G401 (cell line): ENCODE measurements at regions not wholly inside any gene's neighbourhood (a gene's known extent, or its start where the extent isn't known, plus 50 kb on each side); places are given as distances from the start of the nearest gene placed in this dataset.

Source experiments
- DNase-seq: peaks from one replicate; pipeline ENCODE4 v3.0.0-alpha.2; 2015; ENCODE audit warnings: low spot score
- in situ Hi-C: cut with HindIII; loops from 2 replicates; pipeline ENCODE4 v1.10.0; 2016; ENCODE audit warnings: low sequenced_read_pairs, mixed read lengths

GRCh38 chr18:75624869-75625268 lies 197.4 kb upstream of the SMIM21 start:
- DNase-seq = no peak
- in situ Hi-C loops = no loop called here

- in situ Hi-C loops = no loop called here
- DNase-seq = no peak
Observed at GRCh38 chr18:75621818-75622217, 194.3 kb upstream of the SMIM21 start.

- in situ Hi-C loops = no loop called here
- no peak for DNase-seq
Observed at GRCh38 chr18:75618146-75618545, 190.6 kb upstream of the SMIM21 start.

GRCh38 chr18:75612456-75612855 lies 185.0 kb upstream of the SMIM21 start:
- no peak for DNase-seq

GRCh38 chr18:75607701-75608100 lies 180.2 kb upstream of the SMIM21 start:
- no peak for DNase-seq
- in situ Hi-C loops = no loop called here

More at GRCh38 chr18:75612456-75612855, 185.0 kb upstream of the SMIM21 start:
- in situ Hi-C loops = no loop called here

GRCh38 chr18:75592527-75592926 lies 165.0 kb upstream of the SMIM21 start:
- in situ Hi-C loops = no loop called here
- no peak for DNase-seq

GRCh38 chr18:75588412-75588811 lies 160.9 kb upstream of the SMIM21 start:
- in situ Hi-C loops = no loop called here
- no peak for DNase-seq

- in situ Hi-C loops = no loop called here
- no peak for DNase-seq
Observed at GRCh38 chr18:75587131-75587530, 159.6 kb upstream of the SMIM21 start.

GRCh38 chr18:75586130-75586889 lies 158.8 kb upstream of the SMIM21 start:
- no peak for DNase-seq
- in situ Hi-C loops = no loop called here

- in situ Hi-C loops = no loop called here
Observed at GRCh38 chr18:75582940-75583339, 155.4 kb upstream of the SMIM21 start.

GRCh38 chr18:75582406-75582821 lies 154.9 kb upstream of the SMIM21 start:
- no peak for DNase-seq
- in situ Hi-C loops = no loop called here

More at GRCh38 chr18:75582940-75583339, 155.4 kb upstream of the SMIM21 start:
- DNase-seq = no peak

- in situ Hi-C loops = no loop called here
- DNase-seq = no peak
Observed at GRCh38 chr18:75581336-75582131, 154.0 kb upstream of the SMIM21 start.

GRCh38 chr18:75574187-75574586 lies 146.7 kb upstream of the SMIM21 start:
- no peak for DNase-seq
- in situ Hi-C loops = no loop called here

- DNase-seq = no peak
- in situ Hi-C loops = no loop called here
Observed at GRCh38 chr18:75563150-75563549, 135.6 kb upstream of the SMIM21 start.

- in situ Hi-C loops = no loop called here
- no peak for DNase-seq
Observed at GRCh38 chr18:75562216-75562615, 134.7 kb upstream of the SMIM21 start.

GRCh38 chr18:75558790-75559189 lies 131.3 kb upstream of the SMIM21 start:
- no peak for DNase-seq
- in situ Hi-C loops = no loop called here

GRCh38 chr18:75556841-75557240 lies 129.3 kb upstream of the SMIM21 start:
- in situ Hi-C loops = no loop called here
- no peak for DNase-seq

GRCh38 chr18:75554644-75555185 lies 127.2 kb upstream of the SMIM21 start:
- no peak for DNase-seq
- in situ Hi-C loops = no loop called here

- in situ Hi-C loops = no loop called here
- no peak for DNase-seq
Observed at GRCh38 chr18:75554176-75554575, 126.7 kb upstream of the SMIM21 start.

- in situ Hi-C loops = no loop called here
- DNase-seq = no peak
Observed at GRCh38 chr18:75553021-75553420, 125.5 kb upstream of the SMIM21 start.
